Cardiac fibroblast (primary cell): ENCODE measurements at regions not wholly inside any gene's neighbourhood (a gene's known extent, or its start where the extent isn't known, plus 50 kb on each side); places are given as distances from the start of the nearest gene placed in this dataset.

ENCODE experiments used
- DNase-seq, 2 donors: peaks; one replicate each; pipeline versions ENCODE4 v3.0.0 to v3.0.0-alpha.2; 2010; ENCODE audit warnings: low read depth in 2 of 2
- H3K4me3 ChIP-seq, 2 donors: replicated peaks in 1 of 2; 1 replicate in 1 of 2; 2 replicates in 1 of 2; pipeline ENCODE4 v1.5.1; 2011; ENCODE audit warnings: low read depth in 2 of 2, low read length in 2 of 2, mild to moderate bottlenecking in 2 of 2, moderate library complexity in 1 of 2
- TF ChIP-seq, protein P1 (sequence below): IDR thresholded peaks from one replicate; pipeline ENCODE4 v1.5.1; 2011; ENCODE audit warnings: low read depth, mild to moderate bottlenecking, low read length, inconsistent platforms

DNA sequence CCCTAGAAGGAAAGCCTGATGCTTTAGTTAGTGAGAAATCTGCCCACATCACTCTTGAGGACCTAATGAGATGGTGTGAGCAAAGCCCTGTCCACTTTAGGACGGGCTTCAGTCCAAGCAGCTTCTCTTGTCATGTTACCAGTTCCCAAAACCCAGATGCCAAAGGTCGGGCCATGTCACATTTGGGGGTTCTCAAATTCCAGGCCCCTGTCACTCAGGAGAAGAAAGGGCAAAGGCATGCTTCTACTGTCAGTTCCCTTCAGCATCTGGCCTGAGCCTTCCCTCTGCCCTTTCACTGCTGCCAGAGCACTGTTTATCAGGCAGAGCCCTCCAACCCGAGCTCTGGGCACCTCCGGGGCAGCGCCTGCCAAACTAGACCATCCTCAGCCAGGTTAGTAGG, 556.0 kb downstream of the BNC2 start:
- TF ChIP-seq, protein P1, sequence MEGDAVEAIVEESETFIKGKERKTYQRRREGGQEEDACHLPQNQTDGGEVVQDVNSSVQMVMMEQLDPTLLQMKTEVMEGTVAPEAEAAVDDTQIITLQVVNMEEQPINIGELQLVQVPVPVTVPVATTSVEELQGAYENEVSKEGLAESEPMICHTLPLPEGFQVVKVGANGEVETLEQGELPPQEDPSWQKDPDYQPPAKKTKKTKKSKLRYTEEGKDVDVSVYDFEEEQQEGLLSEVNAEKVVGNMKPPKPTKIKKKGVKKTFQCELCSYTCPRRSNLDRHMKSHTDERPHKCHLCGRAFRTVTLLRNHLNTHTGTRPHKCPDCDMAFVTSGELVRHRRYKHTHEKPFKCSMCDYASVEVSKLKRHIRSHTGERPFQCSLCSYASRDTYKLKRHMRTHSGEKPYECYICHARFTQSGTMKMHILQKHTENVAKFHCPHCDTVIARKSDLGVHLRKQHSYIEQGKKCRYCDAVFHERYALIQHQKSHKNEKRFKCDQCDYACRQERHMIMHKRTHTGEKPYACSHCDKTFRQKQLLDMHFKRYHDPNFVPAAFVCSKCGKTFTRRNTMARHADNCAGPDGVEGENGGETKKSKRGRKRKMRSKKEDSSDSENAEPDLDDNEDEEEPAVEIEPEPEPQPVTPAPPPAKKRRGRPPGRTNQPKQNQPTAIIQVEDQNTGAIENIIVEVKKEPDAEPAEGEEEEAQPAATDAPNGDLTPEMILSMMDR, result no peak
- H3K4me3 ChIP-seq, result no peak overlapping the region
- DNase-seq, result no peak

DNA sequence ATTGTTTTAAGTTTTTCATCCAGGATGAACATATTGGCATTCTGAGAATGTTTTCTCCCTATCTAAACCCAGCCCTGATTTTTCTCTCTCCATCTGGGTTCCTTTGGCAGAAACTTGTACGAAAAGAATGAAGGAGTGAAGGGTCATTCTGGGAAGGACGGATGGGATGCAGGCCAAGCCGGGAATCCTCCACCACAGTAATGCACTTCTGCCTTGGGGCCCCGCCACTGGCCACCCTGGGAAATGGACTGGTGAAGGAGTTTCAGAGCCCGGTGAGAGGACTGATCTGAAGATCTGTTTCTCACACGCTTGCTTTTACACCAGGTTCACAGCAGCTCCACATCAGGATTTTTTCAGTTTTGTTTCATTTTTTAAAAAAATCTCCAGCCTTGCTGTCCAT, 554.8 kb downstream of the BNC2 start:
- TF ChIP-seq, protein P1, result no peak
- no peak overlapping the region for H3K4me3 ChIP-seq
- DNase-seq, result peak in 1 of 2 donors; percentile 79

DNA sequence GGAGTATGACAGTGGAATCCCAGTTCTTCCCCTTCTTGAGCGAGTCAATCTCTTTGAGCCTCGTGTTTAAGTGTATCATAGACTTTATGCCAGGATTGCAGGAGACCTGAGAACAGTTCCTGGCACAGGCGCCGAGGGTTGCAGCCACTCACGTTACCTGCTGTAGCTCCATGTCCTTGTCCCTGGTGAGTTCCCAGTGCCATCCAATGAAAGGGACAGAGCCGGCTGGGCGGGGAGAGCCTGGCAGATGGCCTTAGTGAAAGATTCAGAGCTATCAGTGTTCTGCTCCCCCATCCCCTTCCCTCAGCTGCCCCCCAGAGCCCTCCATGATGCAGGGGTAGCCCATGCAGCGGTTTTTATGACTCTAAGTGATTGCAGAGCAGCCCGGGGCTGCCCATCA, 554.0 kb downstream of the BNC2 start:
- DNase-seq, result no peak
- TF ChIP-seq, protein P1, result no peak
- H3K4me3 ChIP-seq, result no peak overlapping the region

DNA sequence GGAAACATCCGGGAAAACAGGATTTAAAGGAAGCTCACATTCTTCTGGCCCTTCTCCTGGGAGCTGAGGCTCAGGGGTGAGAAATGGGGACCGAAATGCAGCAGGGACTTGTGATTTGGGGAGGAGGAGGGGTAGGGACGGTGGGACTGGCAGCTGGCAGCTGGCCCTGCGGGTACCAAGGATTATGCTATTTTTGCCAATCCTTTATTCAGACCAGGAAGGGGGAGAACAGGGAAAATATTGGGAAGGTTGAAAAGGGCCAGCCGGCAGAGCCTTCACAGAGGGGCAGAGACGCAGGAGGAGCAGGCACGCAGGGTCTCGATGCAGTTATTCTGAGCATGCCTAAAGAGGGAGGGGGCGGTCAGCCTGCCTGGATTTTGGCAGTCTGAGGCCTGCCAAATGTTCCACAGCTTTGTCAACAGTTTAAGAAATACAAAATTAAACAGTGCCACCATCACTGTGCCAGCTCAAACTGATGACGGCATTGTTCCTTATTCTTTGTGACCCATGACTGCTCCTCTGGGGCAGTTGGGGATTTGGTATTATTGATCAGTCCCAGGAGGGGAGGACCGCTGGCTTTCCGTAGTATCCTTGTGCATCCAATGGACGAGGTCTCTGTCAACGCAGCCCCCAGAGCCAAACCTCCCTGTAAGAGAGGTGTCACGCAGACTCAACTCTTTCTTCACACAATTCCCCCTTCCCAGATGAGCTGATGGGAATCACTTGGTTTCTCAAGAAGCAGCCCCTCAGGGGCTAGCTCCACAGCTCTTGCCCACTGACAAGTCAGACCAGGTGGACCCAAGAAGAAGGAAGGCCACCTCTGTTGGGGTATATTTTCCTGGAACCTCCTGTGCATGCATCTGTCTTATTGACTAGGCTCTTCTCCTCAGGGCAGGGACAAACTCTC, 553.3 kb downstream of the BNC2 start:
- DNase-seq, result no peak
- H3K4me3 ChIP-seq, result no peak overlapping the region
- TF ChIP-seq, protein P1, result no peak

DNA sequence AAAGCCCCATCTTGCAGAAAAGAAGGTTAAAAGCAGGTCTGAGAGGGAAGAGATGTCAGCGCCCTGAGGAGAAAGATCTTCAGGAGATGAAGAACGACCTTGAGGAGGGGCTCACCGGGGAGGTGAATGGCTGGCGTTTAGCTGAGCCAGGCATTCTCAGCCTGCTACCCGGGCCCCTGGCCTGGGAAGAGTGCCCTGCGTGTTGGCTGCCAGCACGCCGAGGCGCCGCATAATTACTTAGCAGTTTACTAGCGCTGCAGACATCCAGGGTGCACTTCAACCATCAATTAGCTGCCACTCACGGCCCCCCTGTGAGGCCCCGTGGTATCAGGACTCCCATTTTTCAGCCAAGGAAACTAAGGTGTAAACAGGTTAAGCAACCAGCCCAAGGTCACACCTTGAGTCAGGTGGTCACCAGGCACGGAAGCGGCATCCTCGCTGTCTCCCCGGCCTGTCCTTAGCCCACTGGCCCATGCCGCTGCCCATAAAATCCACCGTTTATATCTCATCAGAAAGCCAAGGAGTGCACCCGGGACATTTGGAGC, 551.9 kb downstream of the BNC2 start:
- TF ChIP-seq, protein P1, result no peak
- DNase-seq, result no peak
- no peak overlapping the region for H3K4me3 ChIP-seq

DNA sequence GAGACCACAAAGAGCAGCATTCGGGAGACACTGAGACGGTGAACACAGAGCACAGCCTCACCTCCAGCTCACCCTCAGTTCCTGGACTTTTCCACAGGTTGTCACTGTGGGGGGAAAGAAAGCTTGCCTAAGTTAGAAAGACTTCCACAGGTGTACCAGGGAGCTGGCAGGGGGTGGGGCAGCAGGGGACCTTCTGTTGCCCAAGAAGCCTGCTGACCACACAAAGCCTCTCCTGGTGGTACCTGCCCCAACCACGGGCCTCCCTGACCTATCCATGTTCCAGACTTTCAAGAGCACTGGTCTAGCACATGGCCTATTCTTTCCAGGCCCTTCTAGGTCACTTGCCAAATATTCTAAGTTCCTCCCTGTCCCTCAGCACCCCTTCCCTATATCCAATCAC, 550.8 kb downstream of the BNC2 start:
- TF ChIP-seq, protein P1, result no peak
- DNase-seq, result no peak
- H3K4me3 ChIP-seq, result no peak overlapping the region
